HL-60 (cell line): ENCODE measurements at regions not wholly inside any gene's neighbourhood (a gene's known extent, or its start where the extent isn't known, plus 50 kb on each side); places are given as distances from the start of the nearest gene placed in this dataset.

Experiments
- DNase-seq, 2 experiments: peaks; one replicate each; pipeline ENCODE4 v3.0.0-alpha.2; 2010 to 2020; ENCODE audit warnings: low read depth in 1 of 2, low spot score in 1 of 2
- H3K27ac ChIP-seq: fragments of 250-450 bp; sonication (Bioruptor Pico); replicated peaks from 2 replicates; pipeline ENCODE4 v1.5.1; 2020; ENCODE audit warnings: mild to moderate bottlenecking, moderate library complexity
- H3K27me3 ChIP-seq: fragments of 250-450 bp; sonication (Bioruptor Pico); 2 replicates; pipeline ENCODE4 v1.5.1; 2021; ENCODE audit warnings: mild to moderate bottlenecking, moderate library complexity; ENCODE audit not compliant: insufficient read depth, poor library complexity, severe bottlenecking
- H3K4me3 ChIP-seq: replicated peaks from 2 replicates; pipeline ENCODE4 v1.5.1; 2011; ENCODE audit warnings: mild to moderate bottlenecking, control low read depth, low read length; ENCODE audit not compliant: insufficient read depth
- CTCF ChIP-seq: IDR thresholded peaks from one replicate; pipeline ENCODE4 v1.5.1; 2011; ENCODE audit warnings: low read length, control low read depth, inconsistent platforms; ENCODE audit not compliant: insufficient read depth
- GABPA ChIP-seq: IDR thresholded peaks from 2 replicates; pipeline ENCODE4 v1.6.1; 2012; ENCODE audit warnings: low read depth
- POLR2AphosphoS5 ChIP-seq: IDR thresholded peaks from 2 replicates; pipeline ENCODE4 v1.6.1; 2012; ENCODE audit warnings: low read depth
- REST ChIP-seq: IDR thresholded peaks from 2 replicates; pipeline ENCODE4 v1.6.1; 2012; ENCODE audit warnings: low read depth; ENCODE audit not compliant: insufficient replicate concordance
- SPI1 ChIP-seq: IDR thresholded peaks from 2 replicates; pipeline ENCODE4 v1.6.1; 2012; ENCODE audit warnings: low read depth, mild to moderate bottlenecking, borderline replicate concordance

- no peaks in the 10 kb centered on the region for H3K27me3 ChIP-seq
- TF ChIP-seq GABPA (no peak), REST (no peak), SPI1 (no peak), POLR2AphosphoS5 (no peak), CTCF (no peak)
- no peak overlapping the region for H3K4me3 ChIP-seq
- no peak for DNase-seq
- no peak overlapping the region for H3K27ac ChIP-seq
Observed at GRCh38 chr5:124581738-124582560, 164.5 kb downstream of the ZNF608 start.

- no peak for DNase-seq
- Histone ChIP-seq H3K27me3 (no peaks in the 10 kb centered on the region), H3K27ac (no peak overlapping the region), H3K4me3 (no peak overlapping the region)
- no peak for TF ChIP-seq REST
- no peak for TF ChIP-seq GABPA
- TF ChIP-seq CTCF, result no peak
- TF ChIP-seq POLR2AphosphoS5, result no peak
- TF ChIP-seq SPI1, result no peak
Observed at GRCh38 chr5:124580925-124581737, 165.3 kb downstream of the ZNF608 start.

- no peak overlapping the region for H3K27ac ChIP-seq
Observed at GRCh38 chr5:124580512-124580911, 165.9 kb downstream of the ZNF608 start.

More at GRCh38 chr5:124580512-124580911, 165.9 kb downstream of the ZNF608 start:
- DNase-seq, result no peak
- Histone ChIP-seq H3K27me3 (no peaks in the 10 kb centered on the region), H3K4me3 (no peak overlapping the region)
- TF ChIP-seq REST (no peak), POLR2AphosphoS5 (no peak), GABPA (no peak), CTCF (no peak), SPI1 (no peak)
